ENCODE measurements at regions not wholly inside any gene's neighbourhood (a gene's known extent, or its start where the extent isn't known, plus 50 kb on each side); places are given as distances from the start of the nearest gene placed in this dataset.

GRCh38 chr22:47374901-47375575 is 612.6 kb downstream of the TBC1D22A start:
- Histone ChIP-seq H3K36me3 (no peaks in the 10 kb centered on the region), H3K27ac (no peak overlapping the region), H3K4me1 (no peaks in the 10 kb centered on the region), H3K4me3 (no peak overlapping the region), H3K27me3 (peaks cover 0 to 56% (median 0%) of the 10 kb centered on the region in 3 donors), H3K9me3 (no peaks in the 10 kb centered on the region)
- no peak for DNase-seq
- intact Hi-C loops (cut with DNase I; ENCODE audit: low total_unique reads), result no loop called here
- TF ChIP-seq POLR2AphosphoS5 (IDR thresholded peaks at IDR 0.05) (no peak), POLR2A (IDR thresholded peaks at IDR 0.05) (no peak), EP300 (IDR thresholded peaks at IDR 0.05) (no peak)
- TF ChIP-seq, protein P1, sequence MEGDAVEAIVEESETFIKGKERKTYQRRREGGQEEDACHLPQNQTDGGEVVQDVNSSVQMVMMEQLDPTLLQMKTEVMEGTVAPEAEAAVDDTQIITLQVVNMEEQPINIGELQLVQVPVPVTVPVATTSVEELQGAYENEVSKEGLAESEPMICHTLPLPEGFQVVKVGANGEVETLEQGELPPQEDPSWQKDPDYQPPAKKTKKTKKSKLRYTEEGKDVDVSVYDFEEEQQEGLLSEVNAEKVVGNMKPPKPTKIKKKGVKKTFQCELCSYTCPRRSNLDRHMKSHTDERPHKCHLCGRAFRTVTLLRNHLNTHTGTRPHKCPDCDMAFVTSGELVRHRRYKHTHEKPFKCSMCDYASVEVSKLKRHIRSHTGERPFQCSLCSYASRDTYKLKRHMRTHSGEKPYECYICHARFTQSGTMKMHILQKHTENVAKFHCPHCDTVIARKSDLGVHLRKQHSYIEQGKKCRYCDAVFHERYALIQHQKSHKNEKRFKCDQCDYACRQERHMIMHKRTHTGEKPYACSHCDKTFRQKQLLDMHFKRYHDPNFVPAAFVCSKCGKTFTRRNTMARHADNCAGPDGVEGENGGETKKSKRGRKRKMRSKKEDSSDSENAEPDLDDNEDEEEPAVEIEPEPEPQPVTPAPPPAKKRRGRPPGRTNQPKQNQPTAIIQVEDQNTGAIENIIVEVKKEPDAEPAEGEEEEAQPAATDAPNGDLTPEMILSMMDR (IDR thresholded peaks at IDR 0.05), result no peak
- WGBS, 5 donors, result 53 to 76% (median 66%) methylated on average over 12 to 18 of the region's 18 CpGs

DNA sequence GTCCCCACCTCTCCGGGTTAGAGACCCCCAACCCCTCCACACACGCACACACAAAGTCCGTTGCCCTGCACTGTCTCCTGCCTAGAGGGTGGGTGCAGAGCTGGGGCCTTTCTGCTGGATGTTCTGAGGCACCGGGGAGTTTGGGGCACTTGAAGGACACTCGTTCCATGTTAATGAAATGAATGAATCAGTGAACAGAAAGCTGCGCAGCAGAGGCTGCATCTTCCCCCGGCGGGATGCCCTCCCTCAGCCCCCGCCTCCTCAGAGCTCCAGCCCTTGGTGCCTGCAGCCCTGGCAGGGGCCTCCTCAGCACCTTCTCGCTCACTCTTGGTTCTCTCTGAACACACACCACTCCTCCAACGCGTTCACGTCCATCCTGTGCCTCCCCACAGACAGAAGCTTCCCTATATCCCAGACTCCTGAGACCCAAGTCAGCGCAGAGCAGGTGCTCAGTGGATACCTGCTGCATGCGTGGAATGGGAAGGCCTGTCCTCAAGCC is 611.9 kb downstream of the TBC1D22A start:
- WGBS, 5 donors, result 84 to 90% (median 86%) methylated on average over 15 of the region's 15 CpGs
- Histone ChIP-seq H3K4me1 (no peaks in the 10 kb centered on the region), H3K27ac (no peak overlapping the region), H3K9me3 (no peaks in the 10 kb centered on the region), H3K36me3 (no peaks in the 10 kb centered on the region), H3K27me3 (peaks cover 0 to 59% (median 0%) of the 10 kb centered on the region in 3 donors), H3K4me3 (no peak overlapping the region)
- intact Hi-C loops (cut with DNase I; ENCODE audit: low total_unique reads), result no loop called here
- no peak for DNase-seq
- TF ChIP-seq, protein P1 (IDR thresholded peaks at IDR 0.05), result no peak
- TF ChIP-seq POLR2A (IDR thresholded peaks at IDR 0.05) (no peak), POLR2AphosphoS5 (IDR thresholded peaks at IDR 0.05) (no peak), EP300 (IDR thresholded peaks at IDR 0.05) (no peak)

- Histone ChIP-seq H3K36me3 (no peaks in the 10 kb centered on the region), H3K9me3 (no peaks in the 10 kb centered on the region), H3K27ac (no peak overlapping the region), H3K4me1 (no peaks in the 10 kb centered on the region), H3K4me3 (no peak overlapping the region), H3K27me3 (peaks cover 0 to 64% (median 2%) of the 10 kb centered on the region in 3 donors)
- WGBS, 5 donors, result 62 to 79% (median 73%) methylated on average over 11 to 13 of the region's 13 CpGs
- DNase-seq, result no peak
- TF ChIP-seq, protein P1 (IDR thresholded peaks at IDR 0.05), result no peak
- TF ChIP-seq EP300 (IDR thresholded peaks at IDR 0.05), result no peak
- no peak for TF ChIP-seq POLR2A (IDR thresholded peaks at IDR 0.05)
- no peak for TF ChIP-seq POLR2AphosphoS5 (IDR thresholded peaks at IDR 0.05)
- intact Hi-C loops (cut with DNase I; ENCODE audit: low total_unique reads), result no loop called here
These were observed 611.3 kb downstream of the TBC1D22A start for GRCh38 chr22:47373648-47374272.

DNA sequence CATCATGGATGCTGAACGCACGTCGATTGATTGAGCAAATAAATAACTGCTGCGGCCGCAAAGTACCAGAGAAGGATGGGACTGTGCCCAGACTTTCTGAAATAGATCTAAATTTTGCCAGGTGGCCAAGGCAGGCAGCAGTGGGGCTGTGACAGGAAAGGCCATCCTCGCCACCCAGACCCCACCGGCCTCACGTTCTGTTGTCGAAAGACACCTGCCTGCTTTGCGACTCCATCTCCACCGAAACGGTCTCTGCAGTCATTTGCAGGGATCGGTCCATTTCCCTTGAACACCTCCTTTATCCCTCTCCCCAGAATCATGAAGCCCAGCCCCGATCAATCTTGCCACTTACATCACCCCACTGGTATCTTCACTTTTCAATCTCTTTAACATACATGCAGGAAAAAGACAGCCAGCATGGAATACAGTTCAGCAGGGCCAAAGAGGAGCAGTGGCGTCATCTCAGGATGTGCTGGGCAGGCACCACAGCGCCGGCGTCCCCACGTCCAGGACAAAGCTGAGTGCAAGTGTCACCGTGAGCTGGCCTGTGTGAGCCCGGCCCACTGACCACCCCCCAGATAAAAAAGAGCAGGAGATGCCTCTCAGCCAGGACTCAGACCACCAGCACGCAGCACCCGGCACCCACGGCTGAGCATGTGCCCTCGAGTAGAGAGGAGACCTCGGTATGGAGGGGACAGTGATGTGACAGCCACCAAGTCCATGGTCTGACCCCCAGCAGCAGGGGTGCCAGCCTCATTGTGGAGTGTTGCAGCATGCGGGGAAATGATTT is 610.3 kb downstream of the TBC1D22A start:
- WGBS, 5 donors, result 85 to 88% (median 88%) methylated on average over 21 to 27 of the region's 27 CpGs
- Histone ChIP-seq H3K27me3 (peaks cover 0 to 72% (median 8%) of the 10 kb centered on the region in 3 donors), H3K9me3 (no peaks in the 10 kb centered on the region), H3K4me3 (no peak overlapping the region), H3K4me1 (no peaks in the 10 kb centered on the region), H3K36me3 (no peaks in the 10 kb centered on the region), H3K27ac (no peak overlapping the region)
- peak in 1 of 2 donors; percentile 21 for DNase-seq
- TF ChIP-seq EP300 (IDR thresholded peaks at IDR 0.05), result no peak
- TF ChIP-seq POLR2AphosphoS5 (IDR thresholded peaks at IDR 0.05), result no peak
- TF ChIP-seq, protein P1 (IDR thresholded peaks at IDR 0.05), result no peak
- TF ChIP-seq POLR2A (IDR thresholded peaks at IDR 0.05), result no peak
- intact Hi-C loops (cut with DNase I; ENCODE audit: low total_unique reads), result no loop called here
